SK-N-SH (cell line): ENCODE measurements at regions not wholly inside any gene's neighbourhood (a gene's known extent, or its start where the extent isn't known, plus 50 kb on each side); places are given as distances from the start of the nearest gene placed in this dataset.

Source experiments
- CHD2 ChIP-seq: fragments of 150-350 bp; IDR thresholded peaks from 2 replicates; pipeline ENCODE4 v1.6.1; 2018; ENCODE audit warnings: low read length; ENCODE audit not compliant: partially characterized antibody
- CTCF ChIP-seq: fragments of 200-600 bp; sonication (generic); IDR thresholded peaks from 2 replicates; pipeline ENCODE4 v1.6.1; 2017; ENCODE audit warnings: antibody characterized with exemption, mild to moderate bottlenecking, moderate library complexity
- JUND ChIP-seq: IDR thresholded peaks from 2 replicates; pipeline ENCODE4 v1.4.0; 2012
- POLR2AphosphoS5 ChIP-seq: IDR thresholded peaks from 2 replicates; pipeline ENCODE4 v1.6.1; 2012; ENCODE audit warnings: low read depth, low read length
- ZBTB33 ChIP-seq: IDR thresholded peaks from 2 replicates; pipeline ENCODE4 v1.4.0; 2012; ENCODE audit warnings: low read depth, borderline replicate concordance

GRCh38 chr3:128556384-128556783, 63.4 kb upstream of the GATA2 start:
- TF ChIP-seq ZBTB33 (no peak), POLR2AphosphoS5 (no peak), CTCF (no peak), CHD2 (no peak), JUND (no peak)
